GM12892 (cell line): ENCODE measurements at regions not wholly inside any gene's neighbourhood (a gene's known extent, or its start where the extent isn't known, plus 50 kb on each side); places are given as distances from the start of the nearest gene placed in this dataset.

Experiments used
- POLR2A ChIP-seq: IDR thresholded peaks from 2 replicates; pipeline ENCODE4 v1.6.1; 2011; ENCODE audit warnings: low read depth, low read length, control low read depth
- POLR2AphosphoS5 ChIP-seq: IDR thresholded peaks from 2 replicates; pipeline ENCODE4 v1.6.1; 2011; ENCODE audit warnings: low read depth, low read length, control low read depth

DNA sequence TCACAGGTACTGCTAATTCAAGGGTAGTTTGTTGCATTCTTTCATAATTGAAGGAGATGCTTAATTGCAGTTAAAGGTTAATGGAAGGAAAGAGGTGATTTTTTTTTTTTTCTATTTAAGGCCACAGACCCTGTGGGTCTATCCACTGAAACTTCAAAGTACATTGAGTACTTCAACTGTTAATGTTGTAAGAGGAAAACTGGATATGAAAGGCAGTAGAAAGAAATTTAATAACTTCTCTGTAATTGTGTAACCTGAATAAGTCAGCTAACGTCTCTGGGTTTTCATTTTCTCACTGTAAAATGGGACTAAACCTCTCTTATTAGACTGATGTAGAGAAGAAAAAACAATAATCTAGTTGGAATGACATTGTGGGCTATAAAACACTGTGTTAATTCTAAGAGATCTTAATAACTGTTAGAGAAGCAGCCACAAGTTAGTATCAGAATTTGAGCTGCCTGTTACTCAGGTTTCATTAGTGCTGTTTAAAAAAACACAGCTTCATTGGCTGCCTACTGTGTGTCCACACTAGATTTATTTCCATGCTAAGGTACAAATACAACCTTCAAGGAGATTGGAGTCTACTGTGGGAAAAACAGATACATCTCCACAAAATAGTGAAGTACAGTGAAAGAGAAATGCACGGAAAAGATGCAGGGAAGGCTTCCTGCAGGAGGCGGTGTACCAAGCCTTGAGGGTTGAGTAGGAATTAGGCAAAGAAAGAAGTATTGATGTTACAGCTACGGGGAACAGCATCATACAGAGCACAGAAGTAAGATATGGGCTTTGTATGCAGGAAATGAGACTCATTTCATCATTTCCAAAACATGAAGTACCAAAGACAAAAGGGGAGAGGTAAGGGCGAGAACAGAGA lies 483.6 kb downstream of the TAFA4 start:
- TF ChIP-seq POLR2AphosphoS5 (no peak), POLR2A (no peak)
